HG03045 (cell line): ENCODE measurements at regions not wholly inside any gene's neighbourhood (a gene's known extent, or its start where the extent isn't known, plus 50 kb on each side); places are given as distances from the start of the nearest gene placed in this dataset.

Experiments used
- ATAC-seq: cut with Tn5 transposase; IDR thresholded peaks from one replicate; pipeline ENCODE4 v1.9.1; 2021; ENCODE audit warnings: mild to moderate bottlenecking, moderate library complexity; ENCODE audit not compliant: unreplicated experiment

- peak; percentile 65 for ATAC-seq
Measured at GRCh38 chr13:44237276-44237767, 136.3 kb upstream of the SERP2 start.

- no peak for ATAC-seq
Measured at GRCh38 chr13:44237881-44238421, 135.7 kb upstream of the SERP2 start.

- no peak for ATAC-seq
Measured at GRCh38 chr13:44240611-44241145, 132.9 kb upstream of the SERP2 start.

GRCh38 chr13:44241638-44242037 lies 132.0 kb upstream of the SERP2 start:
- no peak for ATAC-seq

- ATAC-seq: no peak
Measured at GRCh38 chr13:44242766-44243165, 130.9 kb upstream of the SERP2 start.

GRCh38 chr13:44243198-44243857 lies 130.3 kb upstream of the SERP2 start:
- ATAC-seq: no peak

GRCh38 chr13:44244288-44244687 lies 129.3 kb upstream of the SERP2 start:
- ATAC-seq: no peak

GRCh38 chr13:44249431-44249836 lies 124.2 kb upstream of the SERP2 start:
- no peak for ATAC-seq

GRCh38 chr13:44252938-44253337 lies 120.7 kb upstream of the SERP2 start:
- no peak for ATAC-seq

- ATAC-seq: no peak
Measured at GRCh38 chr13:44255771-44256364, 117.8 kb upstream of the SERP2 start.

- ATAC-seq: no peak
Measured at GRCh38 chr13:44257796-44258195, 115.8 kb upstream of the SERP2 start.

- ATAC-seq: peak; percentile 61
Measured at GRCh38 chr13:44259045-44260027, 114.3 kb upstream of the SERP2 start.

GRCh38 chr13:44260336-44260735 lies 113.3 kb upstream of the SERP2 start:
- ATAC-seq: no peak

GRCh38 chr13:44263751-44264620 lies 109.6 kb upstream of the SERP2 start:
- ATAC-seq: no peak

- no peak for ATAC-seq
Measured at GRCh38 chr13:44266305-44266704, 107.3 kb upstream of the SERP2 start.

GRCh38 chr13:44266772-44267171 lies 106.9 kb upstream of the SERP2 start:
- no peak for ATAC-seq

GRCh38 chr13:44267203-44267602 lies 106.4 kb upstream of the SERP2 start:
- no peak for ATAC-seq

- ATAC-seq: no peak
Measured at GRCh38 chr13:44267980-44268379, 105.6 kb upstream of the SERP2 start.

GRCh38 chr13:44268980-44269379 lies 104.6 kb upstream of the SERP2 start:
- ATAC-seq: no peak

GRCh38 chr13:44270150-44270549 lies 103.5 kb upstream of the SERP2 start:
- ATAC-seq: no peak
